AG10803 (cell line): ENCODE measurements at regions not wholly inside any gene's neighbourhood (a gene's known extent, or its start where the extent isn't known, plus 50 kb on each side); places are given as distances from the start of the nearest gene placed in this dataset.

Experiments
- DNase-seq: peaks from one replicate; pipeline ENCODE4 v3.0.0; 2010; ENCODE audit warnings: low read depth
- H3K4me3 ChIP-seq: 2 replicates; pipeline ENCODE4 v1.5.1; 2011; ENCODE audit warnings: mild to moderate bottlenecking, low read length, control low read depth
- TF ChIP-seq, protein P1 (sequence below): conservative IDR thresholded peaks from 2 replicates; pipeline ENCODE4 v1.5.1; 2011; ENCODE audit warnings: mild to moderate bottlenecking, low read length, control low read depth, inconsistent platforms

DNA sequence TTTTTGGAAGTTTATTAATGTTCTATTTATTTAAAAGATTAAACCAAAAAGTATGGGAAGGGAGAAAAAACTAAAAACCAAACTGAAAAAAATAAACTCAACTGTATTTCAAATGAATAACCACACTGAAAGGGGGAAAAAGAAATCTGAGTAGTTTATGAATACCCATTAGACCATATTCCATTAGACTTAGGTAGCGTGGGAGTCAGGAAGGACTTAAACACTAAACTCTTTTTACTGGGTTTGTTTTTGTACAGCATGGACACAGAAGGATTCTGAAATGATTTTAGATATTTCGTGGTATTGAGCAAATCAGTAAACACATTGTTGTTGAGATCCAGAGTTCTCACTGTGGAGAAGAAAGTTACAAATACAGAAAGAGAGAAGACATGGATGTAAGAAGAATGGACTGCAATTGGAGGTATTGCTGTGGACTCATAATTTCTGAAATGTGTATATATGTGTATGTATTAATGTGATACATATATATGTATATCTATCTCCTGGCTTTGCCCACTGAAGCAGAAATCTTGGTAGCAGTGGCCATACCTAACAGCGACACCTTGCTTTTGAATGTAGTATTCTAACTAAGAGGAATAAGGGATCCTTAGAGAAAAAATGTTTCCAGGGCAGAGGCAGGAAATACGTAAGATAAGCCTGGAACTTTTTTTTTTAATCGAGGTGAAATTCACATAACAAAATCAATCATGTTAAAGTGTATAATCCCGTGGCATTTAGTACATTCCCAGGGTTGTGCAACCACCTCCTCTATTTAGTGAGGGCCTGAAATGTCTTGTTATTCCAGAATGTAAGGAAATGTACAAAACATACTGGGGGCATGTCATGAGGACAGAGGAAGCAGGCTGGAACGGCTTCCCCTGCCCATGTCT, 228.8 kb downstream of the SMARCA2 start:
- H3K4me3 ChIP-seq, result no peak overlapping the region
- TF ChIP-seq, protein P1, sequence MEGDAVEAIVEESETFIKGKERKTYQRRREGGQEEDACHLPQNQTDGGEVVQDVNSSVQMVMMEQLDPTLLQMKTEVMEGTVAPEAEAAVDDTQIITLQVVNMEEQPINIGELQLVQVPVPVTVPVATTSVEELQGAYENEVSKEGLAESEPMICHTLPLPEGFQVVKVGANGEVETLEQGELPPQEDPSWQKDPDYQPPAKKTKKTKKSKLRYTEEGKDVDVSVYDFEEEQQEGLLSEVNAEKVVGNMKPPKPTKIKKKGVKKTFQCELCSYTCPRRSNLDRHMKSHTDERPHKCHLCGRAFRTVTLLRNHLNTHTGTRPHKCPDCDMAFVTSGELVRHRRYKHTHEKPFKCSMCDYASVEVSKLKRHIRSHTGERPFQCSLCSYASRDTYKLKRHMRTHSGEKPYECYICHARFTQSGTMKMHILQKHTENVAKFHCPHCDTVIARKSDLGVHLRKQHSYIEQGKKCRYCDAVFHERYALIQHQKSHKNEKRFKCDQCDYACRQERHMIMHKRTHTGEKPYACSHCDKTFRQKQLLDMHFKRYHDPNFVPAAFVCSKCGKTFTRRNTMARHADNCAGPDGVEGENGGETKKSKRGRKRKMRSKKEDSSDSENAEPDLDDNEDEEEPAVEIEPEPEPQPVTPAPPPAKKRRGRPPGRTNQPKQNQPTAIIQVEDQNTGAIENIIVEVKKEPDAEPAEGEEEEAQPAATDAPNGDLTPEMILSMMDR, result no peak
- no peak for DNase-seq

DNA sequence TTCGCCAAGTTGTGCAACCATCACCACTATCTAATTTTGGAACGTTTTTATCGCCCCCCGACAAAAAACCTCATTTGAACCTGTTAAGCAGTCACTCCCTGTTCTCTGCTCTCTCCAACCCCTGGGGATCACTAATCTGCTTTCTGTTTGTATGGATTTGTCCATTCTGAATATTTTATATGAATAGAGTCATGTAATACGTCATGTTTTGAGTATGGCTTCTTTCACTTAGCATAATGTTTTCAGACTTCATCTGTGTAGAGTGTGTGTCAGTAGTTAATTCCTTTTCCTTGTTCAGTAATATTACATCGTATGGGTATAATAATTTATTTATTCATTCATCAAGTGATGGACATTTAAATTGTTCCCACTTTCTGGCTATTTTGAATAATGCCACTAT, 232.2 kb downstream of the SMARCA2 start:
- TF ChIP-seq, protein P1, result no peak
- no peak for DNase-seq
- no peak overlapping the region for H3K4me3 ChIP-seq

DNA sequence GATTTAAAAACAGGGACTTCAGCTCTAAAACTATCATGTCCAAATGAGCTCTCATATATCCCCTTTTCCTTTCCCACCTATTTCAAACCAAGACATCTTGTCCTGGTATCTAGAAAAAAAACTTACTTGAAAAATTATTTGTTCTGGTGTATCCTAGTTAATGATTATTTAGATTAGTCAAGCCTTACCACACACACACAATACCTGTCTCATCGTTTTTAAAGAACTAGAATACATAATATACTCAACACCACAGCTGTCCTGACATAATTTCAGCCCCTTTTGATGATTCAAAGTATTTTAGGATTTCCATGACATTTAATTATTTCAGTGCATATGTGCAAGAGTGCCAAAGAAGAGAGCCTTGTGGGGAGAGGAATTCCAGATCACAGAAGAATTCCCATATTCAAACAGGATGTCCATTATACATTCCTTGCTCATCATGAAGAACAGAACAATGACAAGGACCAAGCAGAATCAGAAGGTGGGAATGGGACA, 233.7 kb downstream of the SMARCA2 start:
- no peak overlapping the region for H3K4me3 ChIP-seq
- TF ChIP-seq, protein P1, result no peak
- DNase-seq, result no peak

DNA sequence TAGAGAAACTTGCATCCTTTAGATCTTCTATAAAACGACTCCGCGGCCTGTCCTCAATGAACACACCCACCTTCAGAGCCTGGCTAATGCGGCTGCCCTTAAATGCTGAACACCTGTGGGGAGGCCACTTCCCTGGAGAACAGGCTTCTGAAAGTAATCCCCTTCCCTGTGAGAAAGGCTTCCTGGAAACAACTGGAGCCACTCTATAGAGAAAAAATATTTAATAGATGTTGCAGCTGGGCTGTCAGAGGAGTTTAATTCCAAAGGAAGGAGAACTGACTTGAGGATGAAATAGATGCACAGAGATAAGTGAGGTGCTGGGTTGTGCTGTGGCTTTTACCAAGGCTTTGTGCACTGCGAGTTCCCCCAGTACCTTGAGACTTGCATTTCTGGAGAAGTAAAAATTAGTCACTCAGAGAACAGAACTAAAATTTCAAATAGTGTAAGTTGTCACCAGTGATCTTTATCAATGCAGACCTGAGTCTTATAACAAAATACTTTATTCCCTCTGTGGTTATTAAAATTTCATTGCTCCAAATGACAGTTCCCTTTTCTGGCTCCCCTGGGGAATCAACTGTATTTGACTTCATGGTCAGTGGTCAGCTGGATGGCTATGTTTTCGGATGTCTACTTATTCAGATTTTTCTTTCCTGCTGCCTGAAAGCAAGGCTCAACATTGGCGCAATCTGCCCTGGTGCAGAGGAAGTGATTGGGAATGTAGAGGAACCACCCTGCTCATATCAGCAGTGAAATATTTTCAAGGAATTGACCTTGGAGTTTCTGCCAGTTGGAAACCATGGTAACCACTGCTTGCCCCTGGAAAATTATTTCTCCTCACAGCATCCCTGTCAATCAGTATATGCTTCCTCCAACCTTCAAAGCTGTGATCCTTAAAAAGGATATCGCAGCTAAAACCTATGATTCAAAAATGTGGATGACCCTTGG, 238.8 kb downstream of the SMARCA2 start:
- DNase-seq, result no peak
- TF ChIP-seq, protein P1, result no peak
- no peak overlapping the region for H3K4me3 ChIP-seq

DNA sequence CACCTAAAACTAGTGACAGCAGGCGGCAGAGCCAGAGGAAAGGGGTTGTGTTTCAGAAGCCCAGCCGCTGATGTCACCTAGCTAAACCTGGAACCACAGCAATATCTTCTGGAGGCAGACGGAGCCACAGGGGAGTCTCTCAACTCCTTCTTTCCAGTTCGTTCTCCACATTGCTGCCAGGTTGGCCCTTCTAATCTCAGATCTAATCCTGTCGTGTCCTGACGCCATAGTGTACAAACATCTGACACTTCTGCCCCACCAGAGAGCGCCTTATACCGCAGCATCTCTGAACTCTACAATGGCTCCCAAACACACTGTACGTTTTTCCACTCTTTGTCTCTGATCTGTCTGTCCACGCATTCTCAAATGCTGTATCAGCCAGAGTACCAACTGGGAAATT, 240.0 kb downstream of the SMARCA2 start:
- TF ChIP-seq, protein P1, result no peak
- DNase-seq, result no peak

DNA sequence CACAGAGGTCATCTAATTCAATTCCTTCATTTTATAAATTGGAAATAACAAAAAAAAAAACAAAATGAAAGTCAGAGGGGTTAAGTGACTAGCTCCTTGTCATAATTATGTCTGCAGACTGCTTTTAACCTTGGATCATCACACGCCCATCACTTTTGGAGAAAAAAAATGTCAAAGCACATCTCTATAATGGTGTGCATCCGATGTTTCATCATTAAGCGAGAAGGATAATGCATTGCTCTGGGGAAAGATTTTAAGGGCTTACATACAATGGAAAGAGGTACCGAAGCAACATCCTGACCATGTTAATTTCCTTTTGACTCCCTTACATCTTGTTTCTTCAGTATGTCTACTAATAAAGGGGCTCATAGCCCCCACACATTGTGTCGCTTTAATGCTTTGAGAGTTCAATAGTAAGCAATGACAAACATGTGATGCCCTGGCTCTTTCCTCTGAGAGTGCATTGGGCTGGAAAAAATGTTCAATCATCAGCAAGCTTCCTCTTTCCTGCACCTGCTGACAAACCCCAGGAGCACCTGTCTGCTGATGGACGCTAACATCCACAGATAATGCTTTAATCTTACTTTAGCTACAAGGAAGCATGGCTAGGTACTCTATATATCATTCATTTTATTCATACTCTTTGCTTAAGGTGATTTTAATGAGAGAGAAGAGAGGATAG, 242.2 kb downstream of the SMARCA2 start:
- DNase-seq, result no peak
- TF ChIP-seq, protein P1, result no peak
- H3K4me3 ChIP-seq, result no peak overlapping the region

More for the DNA sequence above, 240.0 kb downstream of the SMARCA2 start:
- no peak overlapping the region for H3K4me3 ChIP-seq
